SH-SY5Y (cell line): ENCODE measurements at regions not wholly inside any gene's neighbourhood (a gene's known extent, or its start where the extent isn't known, plus 50 kb on each side); places are given as distances from the start of the nearest gene placed in this dataset.

Experiments
- GATA2 ChIP-seq: IDR thresholded peaks from 2 replicates; pipeline ENCODE4 v1.6.1; 2011; ENCODE audit warnings: mild to moderate bottlenecking, low read depth, low read length
- GATA3 ChIP-seq: IDR thresholded peaks from 2 replicates; pipeline ENCODE4 v1.6.1; 2011; ENCODE audit warnings: low read depth, mild to moderate bottlenecking, low read length, moderate library complexity

GRCh38 chr20:24870881-24871280 lies 78.2 kb upstream of the CST7 start:
- TF ChIP-seq GATA2 (no peak), GATA3 (no peak)
